ENCODE measurements at regions not wholly inside any gene's neighbourhood (a gene's known extent, or its start where the extent isn't known, plus 50 kb on each side); places are given as distances from the start of the nearest gene placed in this dataset.

DNA sequence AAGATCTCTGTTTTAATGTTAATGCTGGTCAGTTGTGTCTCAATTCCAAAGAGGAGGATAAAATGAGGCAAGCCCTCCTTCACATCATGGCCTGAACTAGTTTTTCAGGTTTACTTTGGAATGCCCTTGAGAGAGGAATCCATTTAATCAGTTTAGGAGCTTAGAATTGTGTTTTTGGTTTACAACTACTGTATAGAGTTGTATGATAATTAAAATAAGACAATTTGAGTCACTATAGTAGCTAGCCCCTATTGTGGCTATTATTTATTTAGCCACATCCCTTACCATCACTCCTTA lies 107.8 kb upstream of the PRLR start:
- no peak overlapping the region for H3K4me3 ChIP-seq
- no peaks in the 10 kb centered on the region for H3K27me3 ChIP-seq (replicated peaks in 1 of 7)
- TF ChIP-seq POLR2AphosphoS5 (IDR thresholded peaks at IDR 0.05): no peak
- no peak for TF ChIP-seq POLR2A (IDR thresholded peaks at IDR 0.05)
- TF ChIP-seq, protein P1, sequence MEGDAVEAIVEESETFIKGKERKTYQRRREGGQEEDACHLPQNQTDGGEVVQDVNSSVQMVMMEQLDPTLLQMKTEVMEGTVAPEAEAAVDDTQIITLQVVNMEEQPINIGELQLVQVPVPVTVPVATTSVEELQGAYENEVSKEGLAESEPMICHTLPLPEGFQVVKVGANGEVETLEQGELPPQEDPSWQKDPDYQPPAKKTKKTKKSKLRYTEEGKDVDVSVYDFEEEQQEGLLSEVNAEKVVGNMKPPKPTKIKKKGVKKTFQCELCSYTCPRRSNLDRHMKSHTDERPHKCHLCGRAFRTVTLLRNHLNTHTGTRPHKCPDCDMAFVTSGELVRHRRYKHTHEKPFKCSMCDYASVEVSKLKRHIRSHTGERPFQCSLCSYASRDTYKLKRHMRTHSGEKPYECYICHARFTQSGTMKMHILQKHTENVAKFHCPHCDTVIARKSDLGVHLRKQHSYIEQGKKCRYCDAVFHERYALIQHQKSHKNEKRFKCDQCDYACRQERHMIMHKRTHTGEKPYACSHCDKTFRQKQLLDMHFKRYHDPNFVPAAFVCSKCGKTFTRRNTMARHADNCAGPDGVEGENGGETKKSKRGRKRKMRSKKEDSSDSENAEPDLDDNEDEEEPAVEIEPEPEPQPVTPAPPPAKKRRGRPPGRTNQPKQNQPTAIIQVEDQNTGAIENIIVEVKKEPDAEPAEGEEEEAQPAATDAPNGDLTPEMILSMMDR (IDR thresholded peaks at IDR 0.05 in 8 of 11, conservative IDR thresholded peaks at IDR 0.05 in 3 of 11): no peak
- H3K27ac ChIP-seq: no peak overlapping the region
- H3K9me3 ChIP-seq: peaks cover 0 to 4% (median 0%) of the 10 kb centered on the region in 8 donors
- H3K36me3 ChIP-seq: no peaks in the 10 kb centered on the region
- intact Hi-C loops (cut with DNase I; ENCODE audit: low total_unique reads): no loop called here
- H3K4me1 ChIP-seq: no peaks in the 10 kb centered on the region
- DNase-seq: no peak

DNA sequence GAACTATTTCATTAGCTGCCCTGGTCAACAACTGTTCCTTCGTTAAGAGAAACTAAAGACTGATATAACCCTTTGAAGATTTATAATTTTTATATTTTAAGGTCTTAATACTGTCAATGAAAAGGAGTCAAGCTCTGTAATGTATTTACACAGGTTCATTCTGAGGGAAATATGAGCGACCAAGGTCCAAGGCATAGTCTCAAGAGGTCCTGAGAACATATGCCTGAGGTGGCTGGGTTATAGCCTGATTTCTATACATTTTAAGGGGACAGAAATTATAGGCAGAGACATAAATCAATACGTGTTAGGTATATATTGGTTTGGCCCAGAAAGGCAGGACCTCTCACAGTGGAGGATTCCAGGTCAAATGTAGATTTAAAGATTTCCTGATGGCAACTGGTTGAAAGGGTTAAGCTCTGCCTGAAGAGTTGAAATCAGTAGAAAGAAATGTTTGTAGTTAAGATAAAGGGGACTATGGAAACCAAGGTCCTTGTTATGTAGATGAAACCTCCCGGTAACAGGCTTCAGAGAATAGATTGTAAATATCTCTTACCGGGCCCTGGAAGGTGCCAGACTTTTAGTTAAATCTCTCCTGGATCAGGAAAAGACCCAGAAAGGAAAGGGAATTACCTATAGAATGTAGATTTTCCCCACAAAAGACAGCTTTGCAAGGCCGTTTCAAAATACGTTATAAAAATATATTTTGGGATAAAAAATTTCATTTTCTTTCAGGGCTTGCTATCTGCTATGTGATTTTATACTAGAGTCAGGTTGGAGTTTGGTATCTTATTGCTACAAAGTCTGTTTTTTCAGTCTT lies 107.3 kb upstream of the PRLR start:
- no peak overlapping the region for H3K27ac ChIP-seq
- WGBS, 5 donors: 64 to 80% (median 75%) methylated on average over 7 of the region's 7 CpGs
- no peak overlapping the region for H3K4me3 ChIP-seq
- no peaks in the 10 kb centered on the region for H3K27me3 ChIP-seq (replicated peaks in 1 of 7)
- no peak for DNase-seq
- H3K4me1 ChIP-seq: no peaks in the 10 kb centered on the region
- H3K36me3 ChIP-seq: no peaks in the 10 kb centered on the region
- H3K9me3 ChIP-seq: peaks cover 0 to 4% (median 0%) of the 10 kb centered on the region in 8 donors
- intact Hi-C loops (cut with DNase I; ENCODE audit: low total_unique reads): no loop called here
- TF ChIP-seq POLR2A (IDR thresholded peaks at IDR 0.05) (no peak), POLR2AphosphoS5 (IDR thresholded peaks at IDR 0.05) (no peak)
- TF ChIP-seq, protein P1 (IDR thresholded peaks at IDR 0.05 in 8 of 11, conservative IDR thresholded peaks at IDR 0.05 in 3 of 11): no peak

DNA sequence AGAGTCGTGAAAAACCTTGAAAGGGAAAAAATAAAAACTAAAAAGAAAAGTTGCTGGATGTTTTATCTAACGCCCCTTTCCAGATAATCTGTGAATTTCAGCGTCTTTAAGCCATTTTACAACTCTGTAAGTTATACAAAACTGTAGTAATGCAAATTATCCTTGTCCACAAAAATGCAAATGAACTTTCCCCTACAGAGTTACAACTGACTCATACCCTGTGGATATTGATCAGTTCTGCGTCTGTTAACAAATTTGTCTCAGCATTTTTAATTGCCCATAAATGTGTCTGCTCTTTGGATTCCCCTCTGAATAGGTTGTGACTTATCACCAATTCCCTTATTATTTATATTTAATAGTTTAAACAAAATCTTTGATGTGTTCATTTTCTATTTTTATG lies 105.9 kb upstream of the PRLR start:
- H3K4me1 ChIP-seq: no peaks in the 10 kb centered on the region
- no peak overlapping the region for H3K4me3 ChIP-seq
- TF ChIP-seq, protein P1 (IDR thresholded peaks at IDR 0.05 in 8 of 11, conservative IDR thresholded peaks at IDR 0.05 in 3 of 11): no peak
- TF ChIP-seq POLR2A (IDR thresholded peaks at IDR 0.05): no peak
- no peak for TF ChIP-seq POLR2AphosphoS5 (IDR thresholded peaks at IDR 0.05)
- H3K36me3 ChIP-seq: no peaks in the 10 kb centered on the region
- H3K27me3 ChIP-seq (replicated peaks in 1 of 7): no peaks in the 10 kb centered on the region
- intact Hi-C loops (cut with DNase I; ENCODE audit: low total_unique reads): no loop called here
- DNase-seq: no peak
- WGBS, 5 donors: 75 to 92% (median 81%) methylated on average over 4 of the region's 4 CpGs
- no peak overlapping the region for H3K27ac ChIP-seq
- H3K9me3 ChIP-seq: peaks cover 0 to 4% (median 0%) of the 10 kb centered on the region in 8 donors

DNA sequence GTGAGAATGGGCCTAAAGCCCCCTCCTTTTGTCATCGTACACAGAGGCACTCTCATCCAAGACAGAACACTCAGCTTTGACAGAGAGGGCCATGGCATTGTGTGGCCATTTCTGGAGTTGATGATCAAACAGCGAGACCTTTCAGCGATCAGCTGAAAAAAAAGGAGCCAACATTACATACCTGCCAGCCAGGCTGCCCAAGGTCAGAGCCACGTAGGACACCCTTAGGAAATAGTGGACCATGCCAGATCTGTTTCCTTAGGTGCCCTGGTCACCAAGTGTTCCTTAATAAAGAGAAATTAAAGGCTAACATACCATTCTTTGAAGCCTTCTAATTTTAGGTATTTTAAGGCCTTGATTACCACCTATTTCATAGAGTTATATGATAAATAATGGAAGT lies 105.5 kb upstream of the PRLR start:
- WGBS, 5 donors: 85 to 91% (median 88%) methylated on average over 4 of the region's 4 CpGs
- no peak for DNase-seq
- Histone ChIP-seq H3K9me3 (peaks cover 0 to 4% (median 0%) of the 10 kb centered on the region in 8 donors), H3K27ac (no peak overlapping the region), H3K4me1 (no peaks in the 10 kb centered on the region), H3K4me3 (no peak overlapping the region), H3K36me3 (no peaks in the 10 kb centered on the region), H3K27me3 (replicated peaks in 1 of 7) (no peaks in the 10 kb centered on the region)
- intact Hi-C loops (cut with DNase I; ENCODE audit: low total_unique reads): no loop called here
- TF ChIP-seq POLR2AphosphoS5 (IDR thresholded peaks at IDR 0.05) (no peak), POLR2A (IDR thresholded peaks at IDR 0.05) (no peak)
- TF ChIP-seq, protein P1 (IDR thresholded peaks at IDR 0.05 in 8 of 11, conservative IDR thresholded peaks at IDR 0.05 in 3 of 11): no peak

Data from spleen (tissue), 11 donors.